HCT116 (cell line): ENCODE measurements at regions not wholly inside any gene's neighbourhood (a gene's known extent, or its start where the extent isn't known, plus 50 kb on each side); places are given as distances from the start of the nearest gene placed in this dataset.
A peak's percentile ranks its signal among the peaks of the same experiment; 100 is the strongest.
"Not testable (repeated sequence)": the region's sequence is repeated elsewhere in the genome, so short reads cannot be mapped to it uniquely, and the experiment has no call there.

Source experiments
- ATAC-seq: fragments of 200-7000 bp; cut with Tn5 transposase; 2 replicates; pipeline ENCODE4 v1.9.1; 2020; ENCODE audit warnings: mild to moderate bottlenecking, moderate library complexity
- BruUV-seq: library from RNA; stranded (reverse); fragments of 400-500 nt; replicated peaks from 2 replicates; lab custom pipeline; 2021; lab: Mats Ljungman, UMichigan
- CTCF ChIA-PET: fragments of 300-600 bp; sonication (Branson Sonifier 250); formaldehyde crosslinking; loops from one replicate; lab custom pipeline; 2021; ENCODE audit warnings: antibody characterized with exemption; lab: Charles Lee
- POLR2A ChIA-PET: fragments of 300-600, 350-600 bp; sonication (Branson Sonifier 250); formaldehyde crosslinking; loops from one replicate; lab custom pipeline; 2021; ENCODE audit warnings: antibody characterized with exemption; lab: Charles Lee
- RAD21 ChIA-PET, 2 experiments: fragments of 300-600 bp; sonication (Branson Sonifier 250); formaldehyde crosslinking; loops; one replicate each; lab custom pipeline; 2023; ENCODE audit warnings: low total read pairs in 2 of 2; ENCODE audit not compliant: uncharacterized antibody in 2 of 2, unreplicated experiment in 2 of 2, low non-redundant PET in 1 of 2; lab: Charles Lee
- DNase-seq: peaks from one replicate; pipeline ENCODE4 v3.0.0-alpha.2; 2010; ENCODE audit warnings: low read depth, low spot score
- H2AFZ ChIP-seq: fragments of 200-600 bp; shearing (Covaris generic), sonication (generic); 2 replicates; pipeline ENCODE4 v1.6.1; 2017; ENCODE audit warnings: low read depth, mixed run types, mixed read lengths, antibody characterized with exemption, low read length; ENCODE audit not compliant: poor library complexity, severe bottlenecking
- H3K27ac ChIP-seq: 2 replicates; pipeline ENCODE4 v1.5.1; 2012; ENCODE audit warnings: low read depth, low read length
- H3K27me3 ChIP-seq: fragments of 200-600 bp; sonication (generic); 2 replicates; pipeline ENCODE4 v1.6.1; 2016; ENCODE audit warnings: mixed run types, low read length, mixed read lengths; ENCODE audit not compliant: insufficient read depth
- H3K36me3 ChIP-seq, 2 experiments: fragments of 200-500 bp in 1 of 2; fragments of 200-600 bp in 1 of 2; sonication (Bioruptor generic) in 1 of 2; sonication (generic) in 1 of 2; 2 replicates each; pipeline versions ENCODE4 v1.5.1 to v1.6.1; 2014 to 2016; ENCODE audit warnings: low read length in 2 of 2, inconsistent platforms in 1 of 2, mixed read lengths in 1 of 2, mixed run types in 1 of 2; ENCODE audit not compliant: insufficient read depth in 2 of 2, control insufficient read depth in 1 of 2
- H3K4me1 ChIP-seq, 2 experiments: fragments of 200-600 bp in 1 of 2; sonication (generic) in 1 of 2; 2 replicates each; pipeline versions ENCODE4 v1.5.1 to v1.6.1; 2012 to 2017; ENCODE audit warnings: low read length in 2 of 2, inconsistent platforms in 1 of 2, mild to moderate bottlenecking in 1 of 2, mixed read lengths in 1 of 2, mixed run types in 1 of 2, moderate library complexity in 1 of 2; ENCODE audit not compliant: insufficient read depth in 2 of 2, control insufficient read depth in 1 of 2
- H3K4me2 ChIP-seq: fragments of 200-600 bp; sonication (generic); 2 replicates; pipeline ENCODE4 v1.6.1; 2017; ENCODE audit warnings: mixed run types, low read length, mixed read lengths
- H3K4me3 ChIP-seq, 2 experiments: fragments of 200-600 bp in 1 of 2; sonication (generic) in 1 of 2; replicated peaks in 1 of 2; 2 replicates each; pipeline ENCODE4 v1.5.1; 2011 to 2016; ENCODE audit warnings: low read length in 2 of 2, control low read depth in 1 of 2, low read depth in 1 of 2, mild to moderate bottlenecking in 1 of 2, mixed read lengths in 1 of 2, mixed run types in 1 of 2
- H3K79me2 ChIP-seq: fragments of 200-600 bp; sonication (generic); 2 replicates; pipeline ENCODE4 v1.6.1; 2017; ENCODE audit warnings: mild to moderate bottlenecking, mixed run types, low read length, moderate library complexity, mixed read lengths; ENCODE audit not compliant: insufficient read depth
- H3K9ac ChIP-seq: fragments of 200-600 bp; sonication (generic); 2 replicates; pipeline ENCODE4 v1.6.1; 2016; ENCODE audit warnings: low read length, mixed read lengths
- H3K9me2 ChIP-seq: fragments of 200-600 bp; sonication (generic), shearing (Covaris generic); 2 replicates; pipeline ENCODE4 v1.6.1; 2017; ENCODE audit warnings: mixed run types, mild to moderate bottlenecking, moderate library complexity; ENCODE audit not compliant: insufficient read depth
- H3K9me3 ChIP-seq, 2 experiments: fragments of 200-500 bp in 1 of 2; fragments of 200-600 bp in 1 of 2; sonication (Bioruptor generic) in 1 of 2; sonication (generic) in 1 of 2; 2 replicates each; pipeline ENCODE4 v1.6.1; 2014 to 2017; ENCODE audit warnings: low read length in 2 of 2, mixed read lengths in 2 of 2, inconsistent platforms in 1 of 2, low read depth in 1 of 2, mild to moderate bottlenecking in 1 of 2, mixed run types in 1 of 2, moderate library complexity in 1 of 2; ENCODE audit not compliant: control insufficient read depth in 1 of 2, insufficient read depth in 1 of 2
- H4K20me1 ChIP-seq: fragments of 200-600 bp; sonication (generic), shearing (Covaris generic); 2 replicates; pipeline ENCODE4 v1.6.1; 2017; ENCODE audit warnings: mixed run types, mild to moderate bottlenecking, moderate library complexity; ENCODE audit not compliant: insufficient read depth
- intact Hi-C: fragments of 100-400 bp; cut with micrococcal nuclease; formaldehyde crosslinking; loops from 2 replicates; pipeline ENCODE4 v1.10.0; 2022

DNA sequence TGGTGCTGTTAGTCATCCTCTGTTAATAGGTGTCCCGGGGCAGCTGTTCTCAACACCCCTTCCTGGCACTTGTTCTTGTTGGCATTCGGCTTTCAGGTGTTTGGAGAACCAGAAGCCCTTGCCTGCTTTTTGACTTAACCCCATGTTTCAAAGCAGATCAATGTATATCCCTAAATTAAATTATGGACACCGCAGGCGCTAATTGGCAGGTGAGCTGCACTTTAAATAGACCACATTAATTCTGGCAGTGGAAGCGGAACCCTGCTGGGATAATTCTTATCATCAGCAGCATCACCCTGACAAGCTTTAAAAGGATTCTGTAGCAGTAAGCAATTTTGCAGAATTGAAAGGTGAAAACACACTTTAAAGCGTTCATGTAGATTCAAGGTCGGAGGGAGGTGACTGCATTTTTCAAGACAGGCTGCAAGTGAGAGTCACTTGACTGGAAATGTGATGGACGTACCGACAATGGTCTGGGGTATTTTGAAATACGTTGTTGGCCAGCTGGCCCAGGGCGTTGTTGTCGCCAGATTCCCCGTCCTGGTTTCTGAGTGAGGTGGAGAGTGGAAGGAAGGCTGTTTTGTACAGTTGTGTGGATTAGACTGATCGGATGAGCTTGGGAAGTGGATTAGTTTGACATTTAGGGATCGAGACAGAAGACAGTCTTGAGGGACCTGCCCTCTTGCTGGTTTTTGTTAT, 55.1 kb downstream of the NPIPB11 start:
- H3K9me2 ChIP-seq, POLR2A ChIA-PET, H2AFZ ChIP-seq, H3K4me1 ChIP-seq, BruUV-seq, H3K36me3 ChIP-seq, H3K79me2 ChIP-seq, H3K4me3 ChIP-seq, H4K20me1 ChIP-seq, DNase-seq, H3K27me3 ChIP-seq, RAD21 ChIA-PET, CTCF ChIA-PET, H3K9ac ChIP-seq, H3K4me2 ChIP-seq, H3K9me3 ChIP-seq, H3K27ac ChIP-seq, ATAC-seq, intact Hi-C loops: not testable (repeated sequence)

DNA sequence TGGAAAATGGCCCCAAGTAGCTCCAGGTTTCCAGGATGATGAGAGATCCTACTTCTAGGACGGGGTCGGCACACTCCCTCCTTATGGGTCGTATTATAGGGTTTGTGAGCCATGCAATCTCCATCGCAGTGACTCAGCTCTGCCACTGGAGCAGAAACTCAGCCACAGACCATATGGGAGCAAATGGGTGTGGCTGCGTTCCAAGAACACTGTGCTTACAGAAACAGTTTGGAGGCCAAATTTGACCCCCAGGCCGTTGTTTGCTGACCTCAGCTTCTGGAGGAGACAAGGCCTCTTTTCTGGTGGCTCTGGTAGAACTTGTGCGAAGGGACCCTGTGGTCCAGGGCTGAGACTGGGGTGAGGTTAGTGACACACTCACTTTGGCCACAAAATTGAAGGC, 56.5 kb downstream of the NPIPB11 start:
- H4K20me1 ChIP-seq, H3K9me3 ChIP-seq, H3K4me2 ChIP-seq, intact Hi-C loops, H3K4me1 ChIP-seq, H3K4me3 ChIP-seq, RAD21 ChIA-PET, DNase-seq, H3K9ac ChIP-seq, CTCF ChIA-PET, H3K79me2 ChIP-seq, H3K27ac ChIP-seq, BruUV-seq, H3K36me3 ChIP-seq, POLR2A ChIA-PET, H3K9me2 ChIP-seq, H3K27me3 ChIP-seq, H2AFZ ChIP-seq: not testable (repeated sequence)
- ATAC-seq = peak; percentile 75

DNA sequence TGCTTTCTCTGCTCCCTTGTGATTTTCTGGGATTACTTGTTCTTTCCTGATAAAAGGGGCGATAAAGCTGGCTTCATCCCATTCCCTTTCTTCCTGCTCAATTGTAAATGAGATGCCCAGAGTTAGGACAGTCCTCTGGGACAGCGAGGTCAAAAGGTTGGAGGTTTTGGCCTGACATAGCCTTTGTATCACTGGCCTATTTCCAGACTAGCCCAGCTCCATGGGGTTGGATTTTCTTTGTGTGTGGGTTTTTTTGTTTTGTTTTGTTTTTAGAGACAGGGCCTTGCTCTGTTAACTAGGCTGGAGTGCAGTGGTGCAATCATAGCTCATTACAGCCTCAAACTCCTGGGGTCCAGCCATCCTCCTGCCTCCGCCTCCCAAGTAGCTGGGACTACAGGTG, 57.8 kb downstream of the NPIPB11 start:
- not testable (repeated sequence) for H3K4me2 ChIP-seq

DNA sequence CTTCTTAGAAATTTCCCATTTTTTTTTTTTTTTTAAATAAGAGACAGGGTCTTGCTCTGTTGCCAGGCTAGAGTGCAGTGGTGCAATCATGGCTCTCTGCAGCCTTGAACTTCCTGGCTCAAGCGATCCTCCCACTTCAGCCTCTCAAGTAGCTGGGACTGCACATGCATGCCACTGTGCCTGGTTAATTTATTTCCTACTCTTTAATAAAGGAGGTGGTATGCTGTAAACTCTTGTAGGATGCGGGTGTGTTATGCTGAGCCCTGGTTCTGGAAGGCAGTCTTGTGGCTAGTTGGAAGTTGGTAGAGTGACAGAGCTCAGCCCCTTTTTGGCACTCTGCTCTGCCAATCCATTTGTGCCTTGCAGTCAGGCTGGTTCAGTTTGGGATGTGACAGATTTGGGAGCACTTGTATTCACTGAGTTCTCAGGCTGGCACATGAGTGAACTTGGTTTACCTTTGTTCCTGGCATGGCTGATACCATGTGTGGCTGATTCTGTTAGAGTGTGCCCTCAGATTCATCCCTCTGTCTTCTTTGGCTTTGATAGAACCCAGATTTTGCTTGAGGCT, 58.3 kb downstream of the NPIPB11 start:
- H3K4me1 ChIP-seq, H3K4me3 ChIP-seq, DNase-seq, intact Hi-C loops, H3K27me3 ChIP-seq, RAD21 ChIA-PET, H4K20me1 ChIP-seq, CTCF ChIA-PET, H3K9me3 ChIP-seq, H3K4me2 ChIP-seq, H3K79me2 ChIP-seq, H3K36me3 ChIP-seq, H3K9ac ChIP-seq, H3K9me2 ChIP-seq, H3K27ac ChIP-seq, POLR2A ChIA-PET, H2AFZ ChIP-seq, ATAC-seq, BruUV-seq: not testable (repeated sequence)

More for the DNA sequence above, 57.8 kb downstream of the NPIPB11 start:
- POLR2A ChIA-PET, H3K36me3 ChIP-seq, RAD21 ChIA-PET, H2AFZ ChIP-seq, CTCF ChIA-PET, H3K9ac ChIP-seq, H3K9me3 ChIP-seq, H4K20me1 ChIP-seq, DNase-seq, H3K27ac ChIP-seq, H3K79me2 ChIP-seq, H3K27me3 ChIP-seq, intact Hi-C loops, H3K4me1 ChIP-seq, H3K9me2 ChIP-seq, ATAC-seq, H3K4me3 ChIP-seq, BruUV-seq: not testable (repeated sequence)
